HCT116 (cell line): ENCODE measurements at regions not wholly inside any gene's neighbourhood (a gene's known extent, or its start where the extent isn't known, plus 50 kb on each side); places are given as distances from the start of the nearest gene placed in this dataset.
"Not testable (repeated sequence)": the region's sequence is repeated elsewhere in the genome, so short reads cannot be mapped to it uniquely, and the experiment has no call there.

Experiments
- ATAC-seq: fragments of 200-7000 bp; cut with Tn5 transposase; 2 replicates; pipeline ENCODE4 v1.9.1; 2020; ENCODE audit warnings: mild to moderate bottlenecking, moderate library complexity
- BruUV-seq: library from RNA; stranded (reverse); fragments of 400-500 nt; replicated peaks from 2 replicates; lab custom pipeline; 2021; lab: Mats Ljungman, UMichigan
- CTCF ChIA-PET: fragments of 300-600 bp; sonication (Branson Sonifier 250); formaldehyde crosslinking; loops from one replicate; lab custom pipeline; 2021; ENCODE audit warnings: antibody characterized with exemption; lab: Charles Lee
- POLR2A ChIA-PET: fragments of 300-600, 350-600 bp; sonication (Branson Sonifier 250); formaldehyde crosslinking; loops from one replicate; lab custom pipeline; 2021; ENCODE audit warnings: antibody characterized with exemption; lab: Charles Lee
- RAD21 ChIA-PET, 2 experiments: fragments of 300-600 bp; sonication (Branson Sonifier 250); formaldehyde crosslinking; loops; one replicate each; lab custom pipeline; 2023; ENCODE audit warnings: low total read pairs in 2 of 2; ENCODE audit not compliant: uncharacterized antibody in 2 of 2, unreplicated experiment in 2 of 2, low non-redundant PET in 1 of 2; lab: Charles Lee
- DNase-seq: peaks from one replicate; pipeline ENCODE4 v3.0.0-alpha.2; 2010; ENCODE audit warnings: low read depth, low spot score
- H2AFZ ChIP-seq: fragments of 200-600 bp; shearing (Covaris generic), sonication (generic); 2 replicates; pipeline ENCODE4 v1.6.1; 2017; ENCODE audit warnings: low read depth, mixed run types, mixed read lengths, antibody characterized with exemption, low read length; ENCODE audit not compliant: poor library complexity, severe bottlenecking
- H3K27ac ChIP-seq: 2 replicates; pipeline ENCODE4 v1.5.1; 2012; ENCODE audit warnings: low read depth, low read length
- H3K27me3 ChIP-seq: fragments of 200-600 bp; sonication (generic); 2 replicates; pipeline ENCODE4 v1.6.1; 2016; ENCODE audit warnings: mixed run types, low read length, mixed read lengths; ENCODE audit not compliant: insufficient read depth
- H3K36me3 ChIP-seq, 2 experiments: fragments of 200-500 bp in 1 of 2; fragments of 200-600 bp in 1 of 2; sonication (Bioruptor generic) in 1 of 2; sonication (generic) in 1 of 2; 2 replicates each; pipeline versions ENCODE4 v1.5.1 to v1.6.1; 2014 to 2016; ENCODE audit warnings: low read length in 2 of 2, inconsistent platforms in 1 of 2, mixed read lengths in 1 of 2, mixed run types in 1 of 2; ENCODE audit not compliant: insufficient read depth in 2 of 2, control insufficient read depth in 1 of 2
- H3K4me1 ChIP-seq, 2 experiments: fragments of 200-600 bp in 1 of 2; sonication (generic) in 1 of 2; 2 replicates each; pipeline versions ENCODE4 v1.5.1 to v1.6.1; 2012 to 2017; ENCODE audit warnings: low read length in 2 of 2, inconsistent platforms in 1 of 2, mild to moderate bottlenecking in 1 of 2, mixed read lengths in 1 of 2, mixed run types in 1 of 2, moderate library complexity in 1 of 2; ENCODE audit not compliant: insufficient read depth in 2 of 2, control insufficient read depth in 1 of 2
- H3K4me2 ChIP-seq: fragments of 200-600 bp; sonication (generic); 2 replicates; pipeline ENCODE4 v1.6.1; 2017; ENCODE audit warnings: mixed run types, low read length, mixed read lengths
- H3K4me3 ChIP-seq, 2 experiments: fragments of 200-600 bp in 1 of 2; sonication (generic) in 1 of 2; replicated peaks in 1 of 2; 2 replicates each; pipeline ENCODE4 v1.5.1; 2011 to 2016; ENCODE audit warnings: low read length in 2 of 2, control low read depth in 1 of 2, low read depth in 1 of 2, mild to moderate bottlenecking in 1 of 2, mixed read lengths in 1 of 2, mixed run types in 1 of 2
- H3K79me2 ChIP-seq: fragments of 200-600 bp; sonication (generic); 2 replicates; pipeline ENCODE4 v1.6.1; 2017; ENCODE audit warnings: mild to moderate bottlenecking, mixed run types, low read length, moderate library complexity, mixed read lengths; ENCODE audit not compliant: insufficient read depth
- H3K9ac ChIP-seq: fragments of 200-600 bp; sonication (generic); 2 replicates; pipeline ENCODE4 v1.6.1; 2016; ENCODE audit warnings: low read length, mixed read lengths
- H3K9me2 ChIP-seq: fragments of 200-600 bp; sonication (generic), shearing (Covaris generic); 2 replicates; pipeline ENCODE4 v1.6.1; 2017; ENCODE audit warnings: mixed run types, mild to moderate bottlenecking, moderate library complexity; ENCODE audit not compliant: insufficient read depth
- H3K9me3 ChIP-seq, 2 experiments: fragments of 200-500 bp in 1 of 2; fragments of 200-600 bp in 1 of 2; sonication (Bioruptor generic) in 1 of 2; sonication (generic) in 1 of 2; 2 replicates each; pipeline ENCODE4 v1.6.1; 2014 to 2017; ENCODE audit warnings: low read length in 2 of 2, mixed read lengths in 2 of 2, inconsistent platforms in 1 of 2, low read depth in 1 of 2, mild to moderate bottlenecking in 1 of 2, mixed run types in 1 of 2, moderate library complexity in 1 of 2; ENCODE audit not compliant: control insufficient read depth in 1 of 2, insufficient read depth in 1 of 2
- H4K20me1 ChIP-seq: fragments of 200-600 bp; sonication (generic), shearing (Covaris generic); 2 replicates; pipeline ENCODE4 v1.6.1; 2017; ENCODE audit warnings: mixed run types, mild to moderate bottlenecking, moderate library complexity; ENCODE audit not compliant: insufficient read depth
- ATF3 ChIP-seq: IDR thresholded peaks from 2 replicates; pipeline ENCODE4 v1.6.1; 2012
- CTCF ChIP-seq, 3 experiments: fragments of 200-600 bp in 1 of 3; sonication (generic) in 1 of 3; IDR thresholded peaks in 2 of 3; conservative IDR thresholded peaks in 1 of 3; 2 replicates each; pipeline ENCODE4 v1.5.1; 2012 to 2017; ENCODE audit warnings: low read depth in 2 of 3, low read length in 2 of 3, antibody characterized with exemption in 1 of 3, borderline replicate concordance in 1 of 3, control low read depth in 1 of 3, mild to moderate bottlenecking in 1 of 3, mixed read lengths in 1 of 3, mixed run types in 1 of 3, moderate library complexity in 1 of 3; ENCODE audit not compliant: insufficient read depth in 1 of 3
- EGR1 ChIP-seq: IDR thresholded peaks from 2 replicates; pipeline ENCODE4 v1.6.1; 2012; ENCODE audit warnings: low read depth
- EZH2phosphoT487 ChIP-seq: fragments of 200-600 bp; IDR thresholded peaks from 2 replicates; pipeline ENCODE4 v1.6.1; 2018; ENCODE audit warnings: antibody characterized with exemption, borderline replicate concordance
- JUND ChIP-seq: IDR thresholded peaks from 2 replicates; pipeline ENCODE4 v1.6.1; 2012
- POLR2A ChIP-seq: IDR thresholded peaks from 2 replicates; pipeline ENCODE4 v1.7.0; 2011; ENCODE audit warnings: borderline replicate concordance; ENCODE audit not compliant: insufficient read depth, insufficient read length; ENCODE audit errors: extremely low read depth
- RAD21 ChIP-seq: IDR thresholded peaks from 2 replicates; pipeline ENCODE4 v1.6.1; 2012; ENCODE audit warnings: low read depth, mild to moderate bottlenecking
- SP1 ChIP-seq: IDR thresholded peaks from 2 replicates; pipeline ENCODE4 v1.6.1; 2012; ENCODE audit warnings: low read depth
- SRF ChIP-seq: IDR thresholded peaks from 2 replicates; pipeline ENCODE4 v1.6.1; 2012; ENCODE audit warnings: low read depth
- YY1 ChIP-seq: IDR thresholded peaks from 2 replicates; pipeline ENCODE4 v1.6.1; 2011; ENCODE audit warnings: low read length, low read depth, moderate library complexity, mild to moderate bottlenecking; ENCODE audit not compliant: insufficient replicate concordance; ENCODE audit errors: extremely low read depth
- ZFX ChIP-seq: fragments of 450-650 bp; IDR thresholded peaks from 2 replicates; pipeline ENCODE4 v1.6.1; 2017
- intact Hi-C: fragments of 100-400 bp; cut with micrococcal nuclease; formaldehyde crosslinking; loops from 2 replicates; pipeline ENCODE4 v1.10.0; 2022

GRCh38 chr10:91740353-91740924, 57.8 kb upstream of the TNKS2 start:
- Histone ChIP-seq H3K27me3 (no peaks in the 10 kb centered on the region), H4K20me1 (no peaks in the 10 kb centered on the region), H3K27ac (no peak overlapping the region), H3K36me3 (no peaks in the 10 kb centered on the region), H3K9ac (no peak overlapping the region), H3K4me2 (no peak overlapping the region), H3K4me1 (peaks cover 0 to 7% of the 10 kb centered on the region in 2 experiments; a peak in 1 of 4 replicates), H2AFZ (no peak overlapping the region), H3K4me3 (no peak overlapping the region), H3K79me2 (no peaks in the 10 kb centered on the region)
- intact Hi-C loops: loop anchor here (10.0 kb wide), 2 partner anchors 246 to 856 kb away; no protein-coding TSS in a partner anchor
- ATAC-seq: no peak
- ChIA-PET POLR2A (no interaction called here), RAD21 (no interaction called here), CTCF (no interaction called here)
- DNase-seq: no peak
- no TSS peak for BruUV-seq
- TF ChIP-seq ZFX (no peak), ATF3 (no peak), JUND (no peak), EZH2phosphoT487 (no peak), POLR2A (no peak), SRF (no peak), CTCF (IDR thresholded peaks at IDR 0.05 in 2 of 3, conservative IDR thresholded peaks at IDR 0.05 in 1 of 3; ENCODE audit: borderline replicate concordance in 1 of 3, insufficient read depth in 1 of 3, low read depth in 2 of 3, low read length in 2 of 3) (no peak), YY1 (no peak), SP1 (no peak), RAD21 (no peak), EGR1 (no peak)
- TF ChIP-seq, all 23 proteins: peak for 0
- H3K9me3 ChIP-seq: no peaks in the 10 kb centered on the region
- H3K9me2 ChIP-seq: no peaks in the 10 kb centered on the region

GRCh38 chr10:91732265-91732664, 66.0 kb upstream of the TNKS2 start:
- H3K9me3 ChIP-seq, ATAC-seq, H3K36me3 ChIP-seq, H3K27me3 ChIP-seq, H3K4me2 ChIP-seq, H2AFZ ChIP-seq, H3K27ac ChIP-seq, DNase-seq, H3K4me1 ChIP-seq, H4K20me1 ChIP-seq, POLR2A ChIA-PET, CTCF ChIA-PET, RAD21 ChIA-PET, intact Hi-C loops, H3K9me2 ChIP-seq, H3K4me3 ChIP-seq, BruUV-seq, H3K79me2 ChIP-seq, H3K9ac ChIP-seq: not testable (repeated sequence)

- ATAC-seq, RAD21 ChIA-PET: not testable (repeated sequence)
Measured at GRCh38 chr10:91729339-91729738, 68.9 kb upstream of the TNKS2 start.

More at GRCh38 chr10:91729339-91729738, 68.9 kb upstream of the TNKS2 start:
- POLR2A ChIA-PET, H3K9me2 ChIP-seq, H3K27me3 ChIP-seq, H3K4me1 ChIP-seq, H2AFZ ChIP-seq, H3K9ac ChIP-seq, H3K79me2 ChIP-seq, CTCF ChIA-PET, H3K27ac ChIP-seq, H3K4me3 ChIP-seq, DNase-seq, H4K20me1 ChIP-seq, BruUV-seq, H3K4me2 ChIP-seq, H3K36me3 ChIP-seq, H3K9me3 ChIP-seq, intact Hi-C loops: not testable (repeated sequence)
